ENCODE measurements at regions not wholly inside any gene's neighbourhood (a gene's known extent, or its start where the extent isn't known, plus 50 kb on each side); places are given as distances from the start of the nearest gene placed in this dataset.
A peak's percentile ranks its signal among the peaks of the same experiment; 100 is the strongest.
"Not testable (repeated sequence)": the region's sequence is repeated elsewhere in the genome, so short reads cannot be mapped to it uniquely, and the experiment has no call there.

- Histone ChIP-seq H2BK5ac (ENCODE audit: low read length) (no peak overlapping the region), H3K79me2 (ENCODE audit: control insufficient read depth, insufficient read depth, low read length) (no peaks in the 10 kb centered on the region), H3K4me2 (ENCODE audit: low read length) (no peak overlapping the region), H4K8ac (ENCODE audit: low read depth, low read length) (no peak overlapping the region), H3K4me1 (ENCODE audit: control insufficient read depth, low read depth, low read length) (no peaks in the 10 kb centered on the region), H3K36me3 (ENCODE audit: control insufficient read depth, insufficient read depth, low read length) (no peaks in the 10 kb centered on the region), H3K23ac (ENCODE audit: low read length) (no peak overlapping the region), H4K5ac (ENCODE audit: low read length) (no peak overlapping the region), H3K27ac (ENCODE audit: low read depth, low read length) (no peak overlapping the region), H3K79me1 (ENCODE audit: low read length) (no peaks in the 10 kb centered on the region), H3K9ac (ENCODE audit: low read length) (no peak overlapping the region), H2AK5ac (ENCODE audit: low read length) (no peak overlapping the region), H3K27me3 (ENCODE audit: insufficient read depth, low read length, poor library complexity) (no peaks in the 10 kb centered on the region), H2BK120ac (ENCODE audit: low read depth, low read length) (no peak overlapping the region), H2BK15ac (replicated peaks; ENCODE audit: low read depth) (no peak overlapping the region), H3K18ac (ENCODE audit: low read length) (no peak overlapping the region), H3K56ac (ENCODE audit: low read length) (no peak overlapping the region), H3K4ac (ENCODE audit: low read depth, low read length) (no peak overlapping the region), H3K4me3 (ENCODE audit: low read length) (no peak overlapping the region)
- peak; percentile 22 for DNase-seq
- WGBS (ENCODE audit: extremely low coverage, insufficient coverage, low lambda C conversion rate), result no CpG with 5 or more reads among the region's 9 CpGs
Observed at GRCh38 chr6:19892260-19892659, 55.1 kb downstream of the ID4 start.

DNA sequence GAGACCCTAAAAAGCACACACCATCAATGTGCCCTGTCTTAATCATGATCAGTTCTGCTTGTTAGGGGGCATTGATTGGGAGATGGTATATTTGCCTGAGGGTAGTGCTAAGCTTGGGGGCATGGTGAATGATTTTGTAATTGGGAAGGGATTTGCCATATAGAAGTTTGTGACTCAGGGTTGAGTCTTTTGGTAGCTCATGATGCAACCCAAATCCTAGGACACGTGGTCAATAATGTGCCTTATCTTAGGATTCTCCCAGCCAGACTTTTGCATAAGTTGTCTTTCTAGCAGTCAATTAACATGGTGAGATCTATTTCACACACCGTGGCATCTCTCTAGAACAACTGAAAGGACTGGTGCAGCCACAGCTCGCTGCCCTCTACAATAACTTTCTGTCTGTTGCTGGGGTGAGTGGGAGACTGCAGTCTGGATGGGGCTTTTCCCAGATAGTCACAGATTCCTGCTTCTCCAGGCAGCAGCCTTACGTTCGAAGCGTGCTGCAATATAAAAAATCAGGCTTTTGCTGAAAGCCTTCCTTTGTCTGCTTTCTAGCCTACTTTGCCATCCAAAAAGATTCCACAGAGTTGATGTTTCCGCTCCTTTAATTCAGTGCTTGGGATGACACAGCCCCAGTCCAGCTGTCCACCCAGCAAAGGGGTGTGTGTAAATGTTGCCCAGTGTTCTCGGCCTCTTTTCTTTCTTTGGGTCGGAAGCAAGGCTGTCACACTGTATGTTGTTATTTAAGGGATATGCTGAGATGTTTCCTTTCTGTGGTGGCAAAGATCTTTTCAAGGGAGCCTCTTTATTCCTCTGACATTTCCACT, 58.9 kb downstream of the ID4 start:
- Histone ChIP-seq H3K4me2 (ENCODE audit: low read length) (no peak overlapping the region), H3K18ac (ENCODE audit: low read length) (no peak overlapping the region), H2BK5ac (ENCODE audit: low read length) (no peak overlapping the region), H4K5ac (ENCODE audit: low read length) (no peak overlapping the region), H3K23ac (ENCODE audit: low read length) (no peak overlapping the region), H3K4me1 (ENCODE audit: control insufficient read depth, low read depth, low read length) (no peaks in the 10 kb centered on the region), H3K27me3 (ENCODE audit: insufficient read depth, low read length, poor library complexity) (no peaks in the 10 kb centered on the region), H2AK5ac (ENCODE audit: low read length) (no peak overlapping the region), H3K27ac (ENCODE audit: low read depth, low read length) (no peak overlapping the region), H3K4ac (ENCODE audit: low read depth, low read length) (no peak overlapping the region), H4K8ac (ENCODE audit: low read depth, low read length) (no peak overlapping the region), H3K56ac (ENCODE audit: low read length) (no peak overlapping the region), H3K36me3 (ENCODE audit: control insufficient read depth, insufficient read depth, low read length) (no peaks in the 10 kb centered on the region), H3K4me3 (ENCODE audit: low read length) (no peak overlapping the region), H2BK15ac (replicated peaks; ENCODE audit: low read depth) (no peak overlapping the region), H3K79me2 (ENCODE audit: control insufficient read depth, insufficient read depth, low read length) (no peaks in the 10 kb centered on the region), H3K79me1 (ENCODE audit: low read length) (no peaks in the 10 kb centered on the region), H3K9ac (ENCODE audit: low read length) (no peak overlapping the region), H2BK120ac (ENCODE audit: low read depth, low read length) (no peak overlapping the region)
- WGBS (ENCODE audit: extremely low coverage, insufficient coverage, low lambda C conversion rate), result no CpG with 5 or more reads among the region's 9 CpGs
- DNase-seq, result no peak

DNA sequence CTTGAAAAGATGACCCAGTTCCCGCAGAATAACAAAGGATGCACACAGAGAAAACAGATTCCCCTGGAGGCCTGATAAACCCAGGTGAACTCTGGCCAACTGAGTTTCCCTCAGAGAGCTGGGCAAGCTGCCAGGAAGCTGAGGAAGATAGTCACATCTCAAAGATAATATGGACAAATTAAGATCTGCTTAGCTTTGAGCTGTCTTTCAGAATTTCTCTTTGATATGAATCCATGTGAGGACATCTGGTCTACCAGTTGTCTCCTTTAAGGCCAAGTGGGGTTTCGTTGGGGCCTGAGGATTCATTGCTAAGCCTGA, 59.5 kb downstream of the ID4 start:
- Histone ChIP-seq H3K18ac (ENCODE audit: low read length) (no peak overlapping the region), H3K79me2 (ENCODE audit: control insufficient read depth, insufficient read depth, low read length) (no peaks in the 10 kb centered on the region)

DNA sequence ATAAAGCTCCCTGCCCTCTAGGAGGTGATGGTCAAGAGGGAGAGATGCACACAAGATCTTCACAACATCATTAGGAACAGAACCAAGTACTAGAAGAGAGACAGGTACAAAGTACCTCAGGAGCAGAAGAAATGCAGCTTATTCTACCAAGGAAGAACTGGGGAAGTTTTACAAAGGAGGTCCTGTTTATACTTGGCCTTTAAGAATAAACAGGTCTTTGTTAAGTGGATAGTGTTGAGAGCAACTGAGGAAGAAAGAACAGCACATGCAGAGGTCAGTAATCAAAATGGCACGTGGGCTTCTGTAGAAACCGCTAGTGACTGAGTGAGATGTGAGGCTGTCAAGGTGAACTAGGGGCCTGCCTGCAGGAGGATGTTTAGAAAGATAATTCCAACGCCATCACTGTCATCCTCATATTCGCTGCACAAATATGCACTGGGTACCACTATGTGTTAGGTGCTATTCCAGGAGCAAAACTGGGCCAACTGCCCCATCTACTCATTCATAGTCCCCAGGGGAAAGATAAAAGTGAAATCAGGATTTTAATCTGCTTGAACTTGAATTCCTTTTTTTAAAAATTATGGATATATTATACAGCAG, 61.1 kb downstream of the ID4 start:
- no peak overlapping the region for H2BK5ac ChIP-seq (ENCODE audit: low read length)
- no peaks in the 10 kb centered on the region for H3K79me1 ChIP-seq (ENCODE audit: low read length)
- no peak overlapping the region for H3K23ac ChIP-seq (ENCODE audit: low read length)
- H3K79me2 ChIP-seq (ENCODE audit: control insufficient read depth, insufficient read depth, low read length), result no peaks in the 10 kb centered on the region
- H2BK15ac ChIP-seq (replicated peaks; ENCODE audit: low read depth), result no peak overlapping the region
- no peak overlapping the region for H3K18ac ChIP-seq (ENCODE audit: low read length)
- no peak overlapping the region for H2AK5ac ChIP-seq (ENCODE audit: low read length)
- no peak overlapping the region for H3K4me3 ChIP-seq (ENCODE audit: low read length)
- no peak for DNase-seq
- no peak overlapping the region for H3K56ac ChIP-seq (ENCODE audit: low read length)
- H3K4me2 ChIP-seq (ENCODE audit: low read length), result no peak overlapping the region
- H3K9ac ChIP-seq (ENCODE audit: low read length), result no peak overlapping the region
- H2BK120ac ChIP-seq (ENCODE audit: low read depth, low read length), result no peak overlapping the region
- H3K27me3 ChIP-seq (ENCODE audit: insufficient read depth, low read length, poor library complexity), result no peaks in the 10 kb centered on the region
- no CpG with 5 or more reads among the region's 4 CpGs for WGBS (ENCODE audit: extremely low coverage, insufficient coverage, low lambda C conversion rate)
- H3K27ac ChIP-seq (ENCODE audit: low read depth, low read length), result no peak overlapping the region
- H3K4ac ChIP-seq (ENCODE audit: low read depth, low read length), result no peak overlapping the region
- no peaks in the 10 kb centered on the region for H3K4me1 ChIP-seq (ENCODE audit: control insufficient read depth, low read depth, low read length)
- no peak overlapping the region for H4K8ac ChIP-seq (ENCODE audit: low read depth, low read length)
- H4K5ac ChIP-seq (ENCODE audit: low read length), result no peak overlapping the region
- H3K36me3 ChIP-seq (ENCODE audit: control insufficient read depth, insufficient read depth, low read length), result no peaks in the 10 kb centered on the region

More for the DNA sequence above, 59.5 kb downstream of the ID4 start:
- Histone ChIP-seq H2BK5ac (ENCODE audit: low read length) (no peak overlapping the region), H2BK120ac (ENCODE audit: low read depth, low read length) (no peak overlapping the region), H3K4me3 (ENCODE audit: low read length) (no peak overlapping the region), H3K56ac (ENCODE audit: low read length) (no peak overlapping the region), H3K4me2 (ENCODE audit: low read length) (no peak overlapping the region), H2BK15ac (replicated peaks; ENCODE audit: low read depth) (no peak overlapping the region), H4K5ac (ENCODE audit: low read length) (no peak overlapping the region), H3K79me1 (ENCODE audit: low read length) (no peaks in the 10 kb centered on the region), H2AK5ac (ENCODE audit: low read length) (no peak overlapping the region), H3K4me1 (ENCODE audit: control insufficient read depth, low read depth, low read length) (no peaks in the 10 kb centered on the region), H3K36me3 (ENCODE audit: control insufficient read depth, insufficient read depth, low read length) (no peaks in the 10 kb centered on the region), H3K23ac (ENCODE audit: low read length) (no peak overlapping the region), H3K4ac (ENCODE audit: low read depth, low read length) (no peak overlapping the region), H4K8ac (ENCODE audit: low read depth, low read length) (no peak overlapping the region), H3K9ac (ENCODE audit: low read length) (no peak overlapping the region), H3K27ac (ENCODE audit: low read depth, low read length) (no peak overlapping the region), H3K27me3 (ENCODE audit: insufficient read depth, low read length, poor library complexity) (no peaks in the 10 kb centered on the region)
- WGBS (ENCODE audit: extremely low coverage, insufficient coverage, low lambda C conversion rate), result no CpG with 5 or more reads among the region's 2 CpGs
- no peak for DNase-seq

DNA sequence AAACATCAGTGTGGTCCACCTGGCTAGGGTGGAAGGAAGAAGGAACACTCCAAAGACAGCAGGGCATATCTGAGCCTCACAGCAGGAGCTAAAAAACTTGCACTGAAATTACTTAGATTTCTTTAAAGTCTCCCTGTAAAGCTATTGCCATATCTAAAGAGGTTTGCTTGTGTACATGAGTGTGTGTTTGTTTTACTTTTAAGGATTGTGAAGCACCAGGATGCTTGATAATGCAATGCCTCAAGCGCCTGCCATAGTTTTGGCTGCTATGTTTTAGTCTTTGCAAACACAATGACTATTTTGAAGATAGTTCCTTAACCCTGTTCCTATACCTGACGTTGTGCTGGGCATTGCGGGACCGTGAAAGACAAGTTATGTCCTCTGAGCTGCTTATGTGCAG, 65.0 kb downstream of the ID4 start:
- Histone ChIP-seq H3K79me2 (ENCODE audit: control insufficient read depth, insufficient read depth, low read length) (no peaks in the 10 kb centered on the region), H2BK120ac (ENCODE audit: low read depth, low read length) (no peak overlapping the region), H3K36me3 (ENCODE audit: control insufficient read depth, insufficient read depth, low read length) (no peaks in the 10 kb centered on the region), H3K4me3 (ENCODE audit: low read length) (no peak overlapping the region), H3K4ac (ENCODE audit: low read depth, low read length) (no peak overlapping the region), H3K9ac (ENCODE audit: low read length) (no peak overlapping the region), H2BK5ac (ENCODE audit: low read length) (no peak overlapping the region), H3K4me1 (ENCODE audit: control insufficient read depth, low read depth, low read length) (no peaks in the 10 kb centered on the region), H3K4me2 (ENCODE audit: low read length) (no peak overlapping the region), H3K18ac (ENCODE audit: low read length) (no peak overlapping the region), H2AK5ac (ENCODE audit: low read length) (no peak overlapping the region), H4K5ac (ENCODE audit: low read length) (no peak overlapping the region), H3K27me3 (ENCODE audit: insufficient read depth, low read length, poor library complexity) (no peaks in the 10 kb centered on the region), H3K27ac (ENCODE audit: low read depth, low read length) (no peak overlapping the region), H2BK15ac (replicated peaks; ENCODE audit: low read depth) (no peak overlapping the region), H3K23ac (ENCODE audit: low read length) (no peak overlapping the region), H4K8ac (ENCODE audit: low read depth, low read length) (no peak overlapping the region), H3K79me1 (ENCODE audit: low read length) (no peaks in the 10 kb centered on the region), H3K56ac (ENCODE audit: low read length) (no peak overlapping the region)
- no peak for DNase-seq
- WGBS (ENCODE audit: extremely low coverage, insufficient coverage, low lambda C conversion rate), result no CpG with 5 or more reads among the region's 4 CpGs

DNA sequence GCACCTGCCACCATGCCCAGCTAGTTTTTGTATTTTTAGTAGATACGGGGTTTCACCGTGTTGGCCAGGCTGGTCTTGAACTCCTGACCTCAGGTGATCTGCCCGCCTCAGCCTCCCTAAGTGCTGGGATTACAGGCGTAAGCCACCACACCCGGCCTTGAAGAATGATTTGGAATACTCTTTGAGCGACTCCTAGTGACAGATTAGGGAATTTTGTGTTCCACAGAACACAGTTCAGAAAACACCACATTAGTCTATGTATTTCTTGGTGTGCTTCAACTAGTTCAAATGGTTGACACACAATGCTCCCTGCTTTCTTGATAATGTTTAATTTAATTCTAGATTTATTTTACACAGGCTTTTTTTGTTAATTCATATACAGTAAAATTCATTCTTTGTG, 67.2 kb downstream of the ID4 start:
- no CpG with 5 or more reads among the region's 6 CpGs for WGBS (ENCODE audit: extremely low coverage, insufficient coverage, low lambda C conversion rate)

More for the DNA sequence above, 67.2 kb downstream of the ID4 start:
- H3K79me2 ChIP-seq (ENCODE audit: control insufficient read depth, insufficient read depth, low read length); H3K4me1 ChIP-seq (ENCODE audit: control insufficient read depth, low read depth, low read length); H3K27me3 ChIP-seq (ENCODE audit: insufficient read depth, low read length, poor library complexity); DNase-seq; H3K23ac ChIP-seq (ENCODE audit: low read length); H2BK15ac ChIP-seq (replicated peaks; ENCODE audit: low read depth); H3K18ac ChIP-seq (ENCODE audit: low read length); H3K9ac ChIP-seq (ENCODE audit: low read length); H2BK5ac ChIP-seq (ENCODE audit: low read length); H3K4ac ChIP-seq (ENCODE audit: low read depth, low read length); H3K79me1 ChIP-seq (ENCODE audit: low read length); H4K5ac ChIP-seq (ENCODE audit: low read length); H3K4me3 ChIP-seq (ENCODE audit: low read length); H3K36me3 ChIP-seq (ENCODE audit: control insufficient read depth, insufficient read depth, low read length); H3K4me2 ChIP-seq (ENCODE audit: low read length); H2AK5ac ChIP-seq (ENCODE audit: low read length); H3K27ac ChIP-seq (ENCODE audit: low read depth, low read length); H4K8ac ChIP-seq (ENCODE audit: low read depth, low read length); H2BK120ac ChIP-seq (ENCODE audit: low read depth, low read length); H3K56ac ChIP-seq (ENCODE audit: low read length): not testable (repeated sequence)

Measured in mesendoderm (in vitro differentiated cells).